HEK293 (cell line): ENCODE measurements at regions not wholly inside any gene's neighbourhood (a gene's known extent, or its start where the extent isn't known, plus 50 kb on each side); places are given as distances from the start of the nearest gene placed in this dataset.

Experiments
- CTCF ChIA-PET: fragments of 350-600 bp; formaldehyde crosslinking; extraction: SDS; loops from one replicate; lab custom pipeline; 2021; ENCODE audit warnings: antibody characterized with exemption; lab: Yijun Ruan, JAX
- POLR2A ChIA-PET: fragments of 300-600 bp; formaldehyde crosslinking; extraction: SDS; loops from one replicate; lab custom pipeline; 2020; ENCODE audit warnings: antibody characterized with exemption, inconsistent platforms; lab: Yijun Ruan, JAX
- H3K27ac ChIP-seq: fragments of 200-500 bp; sonication (Bioruptor generic); 2 replicates; pipeline ENCODE4 v1.5.1; 2014; ENCODE audit warnings: low read depth, low read length, control low read depth, inconsistent platforms; ENCODE audit errors: extremely low read depth
- H3K36me3 ChIP-seq, 2 experiments: fragments of 200-500 bp in 1 of 2; sonication (Bioruptor generic) in 1 of 2; 1 replicate in 1 of 2; 2 replicates in 1 of 2; pipeline ENCODE4 v1.5.1; 2014 to 2017; ENCODE audit warnings: inconsistent platforms in 2 of 2, low read length in 2 of 2; ENCODE audit not compliant: control insufficient read depth in 2 of 2, insufficient read depth in 1 of 2
- H3K4me1 ChIP-seq: fragments of 200-500 bp; sonication (Bioruptor generic); 2 replicates; pipeline ENCODE4 v1.5.1; 2014; ENCODE audit warnings: mild to moderate bottlenecking, low read length, inconsistent platforms; ENCODE audit not compliant: control insufficient read depth, insufficient read depth
- H3K4me3 ChIP-seq: 2 replicates; pipeline ENCODE4 v1.5.1; 2011; ENCODE audit warnings: low read depth, mild to moderate bottlenecking, control low read depth, low read length, moderate library complexity
- H3K9me3 ChIP-seq: fragments of 200-500 bp; sonication (Bioruptor generic); 2 replicates; pipeline ENCODE4 v1.5.1; 2014; ENCODE audit warnings: low read depth, low read length, inconsistent platforms; ENCODE audit not compliant: control insufficient read depth, insufficient read depth
- KLF9 ChIP-seq: fragments of 450-650 bp; formaldehyde crosslinking; IDR thresholded peaks from 2 replicates; pipeline ENCODE4 v1.5.1; 2016; ENCODE audit warnings: missing biosample characterization, missing genetic modification characterization, low read depth
- PRDM4 ChIP-seq: fragments of 450-650 bp; formaldehyde crosslinking; IDR thresholded peaks from 2 replicates; pipeline ENCODE4 v1.5.1; 2017; ENCODE audit warnings: missing biosample characterization, missing genetic modification characterization
- RBAK ChIP-seq: fragments of 450-650 bp; formaldehyde crosslinking; IDR thresholded peaks from 2 replicates; pipeline ENCODE4 v1.5.1; 2016; ENCODE audit warnings: missing biosample characterization, missing genetic modification characterization
- SALL2 ChIP-seq: fragments of 450-650 bp; formaldehyde crosslinking; IDR thresholded peaks from 2 replicates; pipeline ENCODE4 v1.5.0; 2017; ENCODE audit warnings: missing biosample characterization, mild to moderate bottlenecking, missing genetic modification characterization, borderline replicate concordance
- SCRT2 ChIP-seq: fragments of 450-650 bp; formaldehyde crosslinking; IDR thresholded peaks from 2 replicates; pipeline ENCODE4 v1.5.1; 2016; ENCODE audit warnings: missing biosample characterization, missing genetic modification characterization
- YY2 ChIP-seq: fragments of 450-650 bp; formaldehyde crosslinking; IDR thresholded peaks from 2 replicates; pipeline ENCODE4 v1.5.1; 2016; ENCODE audit warnings: missing biosample characterization, missing genetic modification characterization
- ZBTB17 ChIP-seq: fragments of 450-650 bp; formaldehyde crosslinking; IDR thresholded peaks from 2 replicates; pipeline ENCODE4 v1.5.1; 2016; ENCODE audit warnings: missing biosample characterization, missing genetic modification characterization
- ZBTB7A ChIP-seq: fragments of 450-650 bp; formaldehyde crosslinking; IDR thresholded peaks from 2 replicates; pipeline ENCODE4 v1.5.1; 2016; ENCODE audit warnings: low read depth, missing biosample characterization, missing genetic modification characterization
- ZNF10 ChIP-seq: fragments of 450-650 bp; formaldehyde crosslinking; IDR thresholded peaks from 2 replicates; pipeline ENCODE4 v1.5.1; 2017; ENCODE audit warnings: missing biosample characterization, missing genetic modification characterization
- ZNF140 ChIP-seq: fragments of 450-650 bp; formaldehyde crosslinking; IDR thresholded peaks from 2 replicates; pipeline ENCODE4 v1.5.1; 2016; ENCODE audit warnings: missing biosample characterization, missing genetic modification characterization
- ZNF19 ChIP-seq: fragments of 450-650 bp; formaldehyde crosslinking; IDR thresholded peaks from 2 replicates; pipeline ENCODE4; 2016; ENCODE audit warnings: missing biosample characterization, missing genetic modification characterization, low read depth
- ZNF23 ChIP-seq: fragments of 450-650 bp; formaldehyde crosslinking; IDR thresholded peaks from 2 replicates; pipeline ENCODE4 v1.5.1; 2016; ENCODE audit warnings: missing biosample characterization, missing genetic modification characterization, borderline replicate concordance
- ZNF24 ChIP-seq: fragments of 450-650 bp; formaldehyde crosslinking; IDR thresholded peaks from 2 replicates; pipeline ENCODE4 v1.5.1; 2016; ENCODE audit warnings: missing biosample characterization, missing genetic modification characterization
- ZNF248 ChIP-seq: fragments of 450-650 bp; formaldehyde crosslinking; IDR thresholded peaks from 2 replicates; pipeline ENCODE4 v1.5.1; 2017; ENCODE audit warnings: missing biosample characterization, missing genetic modification characterization
- ZNF416 ChIP-seq: fragments of 450-650 bp; formaldehyde crosslinking; IDR thresholded peaks from 2 replicates; pipeline ENCODE4 v1.5.1; 2016; ENCODE audit warnings: missing biosample characterization, missing genetic modification characterization
- ZNF521 ChIP-seq: fragments of 450-650 bp; formaldehyde crosslinking; IDR thresholded peaks from 2 replicates; pipeline ENCODE4 v1.5.1; 2017; ENCODE audit warnings: missing biosample characterization, mild to moderate bottlenecking, missing genetic modification characterization
- ZNF544 ChIP-seq: fragments of 450-650 bp; formaldehyde crosslinking; IDR thresholded peaks from 2 replicates; pipeline ENCODE4 v1.5.0; 2017; ENCODE audit warnings: missing biosample characterization, missing genetic modification characterization
- ZNF555 ChIP-seq: fragments of 450-650 bp; formaldehyde crosslinking; conservative IDR thresholded peaks from 2 replicates; pipeline ENCODE4 v1.5.1; 2017; ENCODE audit warnings: missing biosample characterization, mild to moderate bottlenecking, missing genetic modification characterization, inconsistent platforms
- ZNF626 ChIP-seq: fragments of 450-650 bp; sonication (Bioruptor Pico); formaldehyde crosslinking; IDR thresholded peaks from 2 replicates; pipeline ENCODE4 v1.5.1; 2018; ENCODE audit warnings: missing biosample characterization, missing genetic modification characterization, inconsistent platforms
- ZNF654 ChIP-seq: fragments of 450-650 bp; formaldehyde crosslinking; IDR thresholded peaks from 2 replicates; pipeline ENCODE4 v1.5.1; 2016; ENCODE audit warnings: low read depth, missing biosample characterization, missing genetic modification characterization
- ZNF677 ChIP-seq: fragments of 450-650 bp; IDR thresholded peaks from 2 replicates; pipeline ENCODE4 v1.5.0; 2018; ENCODE audit warnings: missing biosample characterization, mild to moderate bottlenecking, missing genetic modification characterization, moderate library complexity
- TF ChIP-seq, protein P1 (sequence below): fragments of 450-650 bp; formaldehyde crosslinking; IDR thresholded peaks from 2 replicates; pipeline ENCODE4 v1.5.1; 2016; ENCODE audit warnings: missing biosample characterization, missing genetic modification characterization
- TF ChIP-seq, protein P2 (sequence below): fragments of 450-650 bp; formaldehyde crosslinking; IDR thresholded peaks from 2 replicates; pipeline ENCODE4 v1.5.1; 2017; ENCODE audit warnings: missing biosample characterization, missing genetic modification characterization

DNA sequence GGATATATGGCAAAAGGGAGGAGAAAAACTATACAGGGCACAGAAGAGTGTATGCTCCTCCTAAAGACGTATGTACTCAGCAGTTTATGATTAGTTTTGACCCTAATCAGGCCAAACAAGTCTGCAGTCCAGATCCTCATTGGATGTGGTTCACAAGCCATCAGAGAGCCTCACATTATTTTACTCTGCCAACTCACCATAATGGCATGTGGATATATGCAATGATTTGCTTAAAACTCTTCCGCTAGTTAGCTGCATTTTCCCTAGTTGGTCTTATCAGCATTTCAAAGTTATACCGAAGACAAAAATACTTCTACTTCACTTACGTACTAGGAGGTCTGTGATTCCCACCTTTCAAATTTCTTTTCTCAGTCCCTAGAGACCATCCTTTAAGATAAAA, 198.4 kb downstream of the CMPK2 start:
- Histone ChIP-seq H3K9me3 (no peaks in the 10 kb centered on the region), H3K4me1 (no peaks in the 10 kb centered on the region), H3K36me3 (no peaks in the 10 kb centered on the region), H3K27ac (no peak overlapping the region), H3K4me3 (no peak overlapping the region)
- CTCF ChIA-PET: no interaction called here
- no peak for TF ChIP-seq ZBTB7A (tag by site-specific recombination)
- no peak for TF ChIP-seq ZNF248 (tag by site-specific recombination)
- no peak for TF ChIP-seq KLF9 (tag by site-specific recombination)
- no peak for TF ChIP-seq ZNF555 (tag by site-specific recombination)
- no peak for TF ChIP-seq ZBTB17 (tag by site-specific recombination)
- TF ChIP-seq PRDM4 (tag by site-specific recombination): no peak
- no peak for TF ChIP-seq ZNF521 (tag by site-specific recombination)
- no peak for TF ChIP-seq SALL2 (tag by site-specific recombination)
- TF ChIP-seq ZNF544 (tag by site-specific recombination): no peak
- TF ChIP-seq ZNF23: no peak
- TF ChIP-seq SCRT2: no peak
- TF ChIP-seq ZNF416 (tag by site-specific recombination): no peak
- TF ChIP-seq ZNF10 (tag by site-specific recombination): no peak
- POLR2A ChIA-PET: no interaction called here

DNA sequence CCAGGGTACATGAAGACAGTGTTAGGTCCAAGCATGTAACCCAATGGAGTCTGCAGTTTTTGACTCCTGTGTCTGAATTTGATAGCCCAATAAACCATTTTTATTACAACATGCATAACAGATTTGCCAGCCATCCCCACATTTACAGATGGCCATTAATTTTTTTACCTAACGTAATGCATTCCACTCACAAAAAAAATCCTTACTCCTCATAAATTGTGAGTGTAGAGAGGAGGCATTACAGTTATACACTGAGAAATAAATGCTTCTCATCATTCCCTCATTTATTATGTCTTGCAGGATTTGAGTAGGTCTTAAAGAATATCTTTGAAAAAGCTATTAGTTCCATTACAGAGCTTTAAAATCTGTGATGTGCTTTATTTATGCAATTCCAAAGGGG, 193.8 kb downstream of the CMPK2 start:
- Histone ChIP-seq H3K4me3 (no peak overlapping the region), H3K9me3 (no peaks in the 10 kb centered on the region), H3K27ac (no peak overlapping the region)
- CTCF ChIA-PET: interaction anchor here (0.5 kb wide), 1 partner anchor 410 kb away, joined by 3 read pairs; no protein-coding TSS in a partner anchor
- TF ChIP-seq ZNF24 (tag by site-specific recombination): no peak
- no peak for TF ChIP-seq KLF9 (tag by site-specific recombination)
- TF ChIP-seq ZNF626: no peak
- TF ChIP-seq, protein P1, sequence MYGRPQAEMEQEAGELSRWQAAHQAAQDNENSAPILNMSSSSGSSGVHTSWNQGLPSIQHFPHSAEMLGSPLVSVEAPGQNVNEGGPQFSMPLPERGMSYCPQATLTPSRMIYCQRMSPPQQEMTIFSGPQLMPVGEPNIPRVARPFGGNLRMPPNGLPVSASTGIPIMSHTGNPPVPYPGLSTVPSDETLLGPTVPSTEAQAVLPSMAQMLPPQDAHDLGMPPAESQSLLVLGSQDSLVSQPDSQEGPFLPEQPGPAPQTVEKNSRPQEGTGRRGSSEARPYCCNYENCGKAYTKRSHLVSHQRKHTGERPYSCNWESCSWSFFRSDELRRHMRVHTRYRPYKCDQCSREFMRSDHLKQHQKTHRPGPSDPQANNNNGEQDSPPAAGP (tag by site-specific recombination): no peak
- TF ChIP-seq ZNF19: no peak
- TF ChIP-seq ZNF654 (tag by site-specific recombination): no peak
- TF ChIP-seq, protein P2, sequence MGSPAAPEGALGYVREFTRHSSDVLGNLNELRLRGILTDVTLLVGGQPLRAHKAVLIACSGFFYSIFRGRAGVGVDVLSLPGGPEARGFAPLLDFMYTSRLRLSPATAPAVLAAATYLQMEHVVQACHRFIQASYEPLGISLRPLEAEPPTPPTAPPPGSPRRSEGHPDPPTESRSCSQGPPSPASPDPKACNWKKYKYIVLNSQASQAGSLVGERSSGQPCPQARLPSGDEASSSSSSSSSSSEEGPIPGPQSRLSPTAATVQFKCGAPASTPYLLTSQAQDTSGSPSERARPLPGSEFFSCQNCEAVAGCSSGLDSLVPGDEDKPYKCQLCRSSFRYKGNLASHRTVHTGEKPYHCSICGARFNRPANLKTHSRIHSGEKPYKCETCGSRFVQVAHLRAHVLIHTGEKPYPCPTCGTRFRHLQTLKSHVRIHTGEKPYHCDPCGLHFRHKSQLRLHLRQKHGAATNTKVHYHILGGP (tag by site-specific recombination): no peak
- no peak for TF ChIP-seq SCRT2
- no peak for TF ChIP-seq RBAK (tag by site-specific recombination)
- no peak for TF ChIP-seq ZNF677 (tag by site-specific recombination)
- no peak for TF ChIP-seq YY2 (tag by site-specific recombination)
- TF ChIP-seq ZNF140: no peak
- TF ChIP-seq, all 188 proteins: peak for 0
- POLR2A ChIA-PET: no interaction called here
- Histone ChIP-seq H3K4me1 (no peaks in the 10 kb centered on the region), H3K36me3 (no peaks in the 10 kb centered on the region)
